HFFc6 (cell line): ENCODE measurements at regions not wholly inside any gene's neighbourhood (a gene's known extent, or its start where the extent isn't known, plus 50 kb on each side); places are given as distances from the start of the nearest gene placed in this dataset.

Experiments
- DNase-seq: peaks from one replicate; pipeline ENCODE4 v3.0.0-alpha.2; 2018
- H3K27ac Mint-ChIP-seq: 2 replicates; pipeline ENCODE4 v1.8.0; 2020; ENCODE audit warnings: mild to moderate bottlenecking, mixed read lengths
- H3K27me3 Mint-ChIP-seq: 2 replicates; pipeline ENCODE4 v1.8.0; 2021; ENCODE audit warnings: mild to moderate bottlenecking, moderate library complexity, mixed read lengths; ENCODE audit not compliant: insufficient read depth
- H3K36me3 Mint-ChIP-seq: 2 replicates; pipeline ENCODE4 v1.8.0; 2021; ENCODE audit warnings: low read depth, mixed read lengths
- H3K4me1 Mint-ChIP-seq: 2 replicates; pipeline ENCODE4 v1.8.0; 2020; ENCODE audit warnings: low read depth, mixed read lengths
- H3K4me3 Mint-ChIP-seq: 2 replicates; pipeline ENCODE4 v1.8.0; 2020; ENCODE audit warnings: mild to moderate bottlenecking, moderate library complexity, mixed read lengths
- H3K9me3 Mint-ChIP-seq: 2 replicates; pipeline ENCODE4 v1.8.0; 2020; ENCODE audit warnings: mild to moderate bottlenecking, mixed read lengths
- CTCF ChIP-seq: fragments of 200-600 bp; sonication (generic); IDR thresholded peaks from 2 replicates; pipeline ENCODE4 v1.5.0; 2021; ENCODE audit warnings: antibody characterized with exemption, mild to moderate bottlenecking

DNA sequence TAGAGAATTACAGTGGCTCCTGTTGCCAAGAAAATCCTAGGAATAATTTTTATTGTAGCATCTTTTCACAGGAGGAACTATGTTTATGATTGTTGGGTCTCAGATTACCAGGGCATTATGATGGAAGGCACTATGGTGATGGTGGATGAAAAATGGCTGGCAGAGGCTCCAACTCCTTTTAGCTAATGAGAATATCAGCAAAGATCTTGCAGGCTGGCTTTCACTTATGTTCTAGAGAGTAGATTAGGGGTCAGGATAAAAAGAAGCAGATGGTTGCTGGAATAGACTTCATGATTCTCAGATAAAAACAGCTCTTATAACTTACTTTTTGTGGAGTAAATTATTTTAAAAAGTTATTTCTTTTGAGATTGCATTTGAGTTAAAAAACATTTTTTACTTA lies 501.9 kb downstream of the TRHDE start:
- Mint-ChIP-seq H3K27me3 (peaks cover 3% of the 10 kb centered on the region; the same call in 1 of the 2 replicates), H3K9me3 (no peaks in the 10 kb centered on the region), H3K27ac (no peak overlapping the region), H3K4me3 (no peak overlapping the region), H3K36me3 (no peaks in the 10 kb centered on the region), H3K4me1 (no peaks in the 10 kb centered on the region)
- no peak for TF ChIP-seq CTCF
- no peak for DNase-seq

- H3K27me3 Mint-ChIP-seq: peaks cover 3% of the 10 kb centered on the region
Observed at GRCh38 chr12:72777806-72778205, 505.6 kb downstream of the TRHDE start.

GRCh38 chr12:72790273-72790672 lies 518.1 kb downstream of the TRHDE start:
- no peaks in the 10 kb centered on the region for H3K27me3 Mint-ChIP-seq
- TF ChIP-seq CTCF: no peak
- peaks cover 4% of the 10 kb centered on the region; the same call in 1 of the 2 replicates for H3K9me3 Mint-ChIP-seq
- H3K4me3 Mint-ChIP-seq: no peak overlapping the region
- H3K27ac Mint-ChIP-seq: no peak overlapping the region
- H3K4me1 Mint-ChIP-seq: peaks cover 10% of the 10 kb centered on the region
- DNase-seq: peak; percentile 48
- no peaks in the 10 kb centered on the region for H3K36me3 Mint-ChIP-seq

More at GRCh38 chr12:72777806-72778205, 505.6 kb downstream of the TRHDE start:
- H3K4me1 Mint-ChIP-seq: no peaks in the 10 kb centered on the region
- H3K4me3 Mint-ChIP-seq: no peak overlapping the region
- no peak for DNase-seq
- H3K9me3 Mint-ChIP-seq: no peaks in the 10 kb centered on the region
- no peaks in the 10 kb centered on the region for H3K36me3 Mint-ChIP-seq
- no peak overlapping the region for H3K27ac Mint-ChIP-seq
- no peak for TF ChIP-seq CTCF

DNA sequence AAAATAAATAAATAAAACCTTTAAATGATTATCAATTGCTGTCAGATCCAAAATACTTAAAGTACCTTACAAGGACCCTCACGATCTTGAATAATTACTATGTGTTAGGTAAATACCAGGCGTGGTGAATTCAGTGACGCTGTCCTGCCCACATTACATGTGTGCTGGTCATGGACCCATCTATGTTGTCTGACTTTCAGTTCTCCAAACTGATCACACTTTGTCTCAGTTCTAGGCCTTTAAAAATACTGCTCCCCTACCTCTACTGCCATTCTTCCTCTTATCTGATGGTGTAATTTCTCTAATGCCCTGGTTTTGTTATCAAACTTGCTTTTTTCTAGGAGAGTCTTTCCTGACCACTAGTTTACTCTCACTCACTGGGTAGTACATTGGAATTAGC lies 520.7 kb downstream of the TRHDE start:
- Mint-ChIP-seq H3K27ac (no peak overlapping the region), H3K4me3 (no peak overlapping the region), H3K4me1 (peaks cover 10% of the 10 kb centered on the region), H3K36me3 (no peaks in the 10 kb centered on the region), H3K9me3 (peaks cover 11% of the 10 kb centered on the region; the same call in 1 of the 2 replicates), H3K27me3 (peaks cover 2% of the 10 kb centered on the region; the same call in 1 of the 2 replicates)
- no peak for DNase-seq
- no peak for TF ChIP-seq CTCF

GRCh38 chr12:72793796-72794195 lies 521.6 kb downstream of the TRHDE start:
- H3K27me3 Mint-ChIP-seq: peaks cover 2% of the 10 kb centered on the region; the same call in 1 of the 2 replicates
- DNase-seq: no peak
- H3K27ac Mint-ChIP-seq: no peak overlapping the region
- no peaks in the 10 kb centered on the region for H3K36me3 Mint-ChIP-seq
- no peak for TF ChIP-seq CTCF
- H3K9me3 Mint-ChIP-seq: peaks cover 11% of the 10 kb centered on the region; the same call in 1 of the 2 replicates
- H3K4me3 Mint-ChIP-seq: no peak overlapping the region
- H3K4me1 Mint-ChIP-seq: peaks cover 10% of the 10 kb centered on the region

DNA sequence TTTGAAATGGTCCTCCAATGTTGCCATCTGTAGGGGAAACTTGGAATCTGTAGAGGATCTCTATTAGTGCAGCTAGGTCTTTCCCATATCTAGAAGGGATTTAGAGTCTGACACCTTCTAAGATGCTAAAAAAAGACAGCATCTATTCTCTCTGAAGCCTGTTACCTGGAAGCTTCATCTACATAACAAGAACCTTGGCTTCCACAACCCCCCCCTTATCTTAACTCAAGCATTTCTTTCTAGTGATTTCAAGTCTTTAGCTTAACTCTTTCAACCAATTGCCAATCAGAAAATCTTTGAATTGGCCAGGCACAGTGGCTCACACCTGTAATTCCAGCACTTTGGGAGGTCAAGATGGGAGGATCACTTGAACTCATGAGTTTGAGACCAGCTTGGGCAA lies 543.3 kb downstream of the TRHDE start:
- no peaks in the 10 kb centered on the region for H3K27me3 Mint-ChIP-seq
- no peak overlapping the region for H3K4me3 Mint-ChIP-seq
- H3K36me3 Mint-ChIP-seq: 0 out of 2 replicates have a peak, but pooled peaks cover 4% of the 10 kb centered on the region
- TF ChIP-seq CTCF: no peak
- peaks cover 50% of the 10 kb centered on the region for H3K9me3 Mint-ChIP-seq
- DNase-seq: no peak
- no peaks in the 10 kb centered on the region for H3K4me1 Mint-ChIP-seq
- no peak overlapping the region for H3K27ac Mint-ChIP-seq
